ENCODE measurements at regions not wholly inside any gene's neighbourhood (a gene's known extent, or its start where the extent isn't known, plus 50 kb on each side); places are given as distances from the start of the nearest gene placed in this dataset.

GRCh38 chr3:101066711-101067129, 73.5 kb upstream of the ABI3BP start:
- no CpG with 5 or more reads among the region's 1 CpG for WGBS (ENCODE audit: insufficient coverage)
- Histone ChIP-seq H3K4me1 (ENCODE audit: control extremely low read depth in 1 of 4, control insufficient read depth in 4 of 4, insufficient read depth in 4 of 4, low read length in 3 of 4) (peaks cover 0 to 2% (median 0%) of the 10 kb centered on the region in 4 experiments), H3K27me3 (replicated peaks in 2 of 5; ENCODE audit: control insufficient read depth in 4 of 5, insufficient read depth in 5 of 5, low read length in 4 of 5) (no peaks in the 10 kb centered on the region), H3K4me3 (ENCODE audit: control insufficient read depth in 1 of 7, extremely low read depth in 1 of 7, insufficient read depth in 4 of 7, low read depth in 2 of 7, low read length in 6 of 7) (no peak overlapping the region), H3K9me3 (ENCODE audit: control extremely low read depth in 1 of 5, control insufficient read depth in 4 of 5, insufficient read depth in 2 of 5, low read depth in 1 of 5, low read length in 4 of 5) (peaks cover 0 to 1% (median 0%) of the 10 kb centered on the region in 5 experiments), H3K27ac (ENCODE audit: insufficient read depth in 1 of 2, low read depth in 1 of 2, low read length in 2 of 2, poor library complexity in 1 of 2, severe bottlenecking in 2 of 2) (no peak overlapping the region), H3K36me3 (ENCODE audit: control insufficient read depth in 4 of 4, insufficient read depth in 4 of 4, low read length in 3 of 4) (no peaks in the 10 kb centered on the region)
- DNase-seq = no peak
- CTCF ChIA-PET = no interaction called here
- POLR2A ChIA-PET = no interaction called here

GRCh38 chr3:101065962-101066361, 72.7 kb upstream of the ABI3BP start:
- 100% methylated on average over 1 of the region's 3 CpGs for WGBS (ENCODE audit: insufficient coverage)
- DNase-seq = no peak

GRCh38 chr3:101063401-101063800, 70.2 kb upstream of the ABI3BP start:
- ChIA-PET CTCF (no interaction called here), POLR2A (no interaction called here)
- Histone ChIP-seq H3K9me3 (ENCODE audit: control extremely low read depth in 1 of 5, control insufficient read depth in 4 of 5, insufficient read depth in 2 of 5, low read depth in 1 of 5, low read length in 4 of 5) (peaks cover 0 to 17% (median 3%) of the 10 kb centered on the region in 5 experiments), H3K27me3 (replicated peaks in 2 of 5; ENCODE audit: control insufficient read depth in 4 of 5, insufficient read depth in 5 of 5, low read length in 4 of 5) (no peaks in the 10 kb centered on the region), H3K27ac (ENCODE audit: insufficient read depth in 1 of 2, low read depth in 1 of 2, low read length in 2 of 2, poor library complexity in 1 of 2, severe bottlenecking in 2 of 2) (no peak overlapping the region), H3K4me1 (ENCODE audit: control extremely low read depth in 1 of 4, control insufficient read depth in 4 of 4, insufficient read depth in 4 of 4, low read length in 3 of 4) (no peaks in the 10 kb centered on the region), H3K4me3 (ENCODE audit: control insufficient read depth in 1 of 7, extremely low read depth in 1 of 7, insufficient read depth in 4 of 7, low read depth in 2 of 7, low read length in 6 of 7) (no peak overlapping the region), H3K36me3 (ENCODE audit: control insufficient read depth in 4 of 4, insufficient read depth in 4 of 4, low read length in 3 of 4) (no peaks in the 10 kb centered on the region)
- DNase-seq = no peak

More at GRCh38 chr3:101065962-101066361, 72.7 kb upstream of the ABI3BP start:
- ChIA-PET POLR2A (no interaction called here), CTCF (no interaction called here)
- H3K4me3 ChIP-seq (ENCODE audit: control insufficient read depth in 1 of 7, extremely low read depth in 1 of 7, insufficient read depth in 4 of 7, low read depth in 2 of 7, low read length in 6 of 7) = no peak overlapping the region
- peaks cover 0 to 4% (median 0%) of the 10 kb centered on the region in 5 experiments for H3K9me3 ChIP-seq (ENCODE audit: control extremely low read depth in 1 of 5, control insufficient read depth in 4 of 5, insufficient read depth in 2 of 5, low read depth in 1 of 5, low read length in 4 of 5)
- H3K36me3 ChIP-seq (ENCODE audit: control insufficient read depth in 4 of 4, insufficient read depth in 4 of 4, low read length in 3 of 4) = no peaks in the 10 kb centered on the region
- H3K27me3 ChIP-seq (replicated peaks in 2 of 5; ENCODE audit: control insufficient read depth in 4 of 5, insufficient read depth in 5 of 5, low read length in 4 of 5) = no peaks in the 10 kb centered on the region
- peaks cover 0 to 2% (median 0%) of the 10 kb centered on the region in 4 experiments for H3K4me1 ChIP-seq (ENCODE audit: control extremely low read depth in 1 of 4, control insufficient read depth in 4 of 4, insufficient read depth in 4 of 4, low read length in 3 of 4)
- H3K27ac ChIP-seq (ENCODE audit: insufficient read depth in 1 of 2, low read depth in 1 of 2, low read length in 2 of 2, poor library complexity in 1 of 2, severe bottlenecking in 2 of 2) = no peak overlapping the region

- no peak for DNase-seq
Measured at GRCh38 chr3:101061312-101061711, 68.1 kb upstream of the ABI3BP start.

GRCh38 chr3:101050866-101051265, 57.6 kb upstream of the ABI3BP start:
- ChIA-PET POLR2A (no interaction called here), CTCF (no interaction called here)
- no peaks in the 10 kb centered on the region for H3K9me3 ChIP-seq (ENCODE audit: control extremely low read depth in 1 of 5, control insufficient read depth in 4 of 5, insufficient read depth in 2 of 5, low read depth in 1 of 5, low read length in 4 of 5)
- H3K27me3 ChIP-seq (replicated peaks in 2 of 5; ENCODE audit: control insufficient read depth in 4 of 5, insufficient read depth in 5 of 5, low read length in 4 of 5) = no peaks in the 10 kb centered on the region
- no peaks in the 10 kb centered on the region for H3K36me3 ChIP-seq (ENCODE audit: control insufficient read depth in 4 of 4, insufficient read depth in 4 of 4, low read length in 3 of 4)
- WGBS (ENCODE audit: insufficient coverage) = 100% methylated on average over 1 of the region's 4 CpGs
- no peak for DNase-seq
- H3K4me3 ChIP-seq (ENCODE audit: control insufficient read depth in 1 of 7, extremely low read depth in 1 of 7, insufficient read depth in 4 of 7, low read depth in 2 of 7, low read length in 6 of 7) = no peak overlapping the region
- no peaks in the 10 kb centered on the region for H3K4me1 ChIP-seq (ENCODE audit: control extremely low read depth in 1 of 4, control insufficient read depth in 4 of 4, insufficient read depth in 4 of 4, low read length in 3 of 4)
- H3K27ac ChIP-seq (ENCODE audit: insufficient read depth in 1 of 2, low read depth in 1 of 2, low read length in 2 of 2, poor library complexity in 1 of 2, severe bottlenecking in 2 of 2) = no peak overlapping the region

More at GRCh38 chr3:101061312-101061711, 68.1 kb upstream of the ABI3BP start:
- POLR2A ChIA-PET = no interaction called here
- Histone ChIP-seq H3K4me3 (ENCODE audit: control insufficient read depth in 1 of 7, extremely low read depth in 1 of 7, insufficient read depth in 4 of 7, low read depth in 2 of 7, low read length in 6 of 7) (no peak overlapping the region), H3K36me3 (ENCODE audit: control insufficient read depth in 4 of 4, insufficient read depth in 4 of 4, low read length in 3 of 4) (no peaks in the 10 kb centered on the region), H3K27me3 (replicated peaks in 2 of 5; ENCODE audit: control insufficient read depth in 4 of 5, insufficient read depth in 5 of 5, low read length in 4 of 5) (no peaks in the 10 kb centered on the region), H3K27ac (ENCODE audit: insufficient read depth in 1 of 2, low read depth in 1 of 2, low read length in 2 of 2, poor library complexity in 1 of 2, severe bottlenecking in 2 of 2) (no peak overlapping the region), H3K4me1 (ENCODE audit: control extremely low read depth in 1 of 4, control insufficient read depth in 4 of 4, insufficient read depth in 4 of 4, low read length in 3 of 4) (no peaks in the 10 kb centered on the region), H3K9me3 (ENCODE audit: control extremely low read depth in 1 of 5, control insufficient read depth in 4 of 5, insufficient read depth in 2 of 5, low read depth in 1 of 5, low read length in 4 of 5) (peaks cover 0 to 21% (median 4%) of the 10 kb centered on the region in 5 experiments)
- CTCF ChIA-PET = no interaction called here
- WGBS (ENCODE audit: insufficient coverage) = 100% methylated on average over 1 of the region's 1 CpG

- Histone ChIP-seq H3K27ac (ENCODE audit: insufficient read depth in 1 of 2, low read depth in 1 of 2, low read length in 2 of 2, poor library complexity in 1 of 2, severe bottlenecking in 2 of 2) (no peak overlapping the region), H3K4me1 (ENCODE audit: control extremely low read depth in 1 of 4, control insufficient read depth in 4 of 4, insufficient read depth in 4 of 4, low read length in 3 of 4) (no peaks in the 10 kb centered on the region), H3K4me3 (ENCODE audit: control insufficient read depth in 1 of 7, extremely low read depth in 1 of 7, insufficient read depth in 4 of 7, low read depth in 2 of 7, low read length in 6 of 7) (no peak overlapping the region), H3K27me3 (replicated peaks in 2 of 5; ENCODE audit: control insufficient read depth in 4 of 5, insufficient read depth in 5 of 5, low read length in 4 of 5) (no peaks in the 10 kb centered on the region), H3K36me3 (ENCODE audit: control insufficient read depth in 4 of 4, insufficient read depth in 4 of 4, low read length in 3 of 4) (no peaks in the 10 kb centered on the region), H3K9me3 (ENCODE audit: control extremely low read depth in 1 of 5, control insufficient read depth in 4 of 5, insufficient read depth in 2 of 5, low read depth in 1 of 5, low read length in 4 of 5) (no peaks in the 10 kb centered on the region)
- 96% methylated on average over 5 of the region's 5 CpGs for WGBS (ENCODE audit: insufficient coverage)
- CTCF ChIA-PET = interaction anchor here (0.7 kb wide), 1 partner anchor 352 kb away, joined by 3 read pairs; no protein-coding TSS in a partner anchor
- POLR2A ChIA-PET = no interaction called here
- no peak for DNase-seq
Measured at GRCh38 chr3:101050046-101050445, 56.8 kb upstream of the ABI3BP start.

- CTCF ChIA-PET = interaction anchor here (0.7 kb wide), 1 partner anchor 352 kb away, joined by 3 read pairs; no protein-coding TSS in a partner anchor
- Histone ChIP-seq H3K27ac (ENCODE audit: insufficient read depth in 1 of 2, low read depth in 1 of 2, low read length in 2 of 2, poor library complexity in 1 of 2, severe bottlenecking in 2 of 2) (no peak overlapping the region), H3K36me3 (ENCODE audit: control insufficient read depth in 4 of 4, insufficient read depth in 4 of 4, low read length in 3 of 4) (no peaks in the 10 kb centered on the region), H3K4me3 (ENCODE audit: control insufficient read depth in 1 of 7, extremely low read depth in 1 of 7, insufficient read depth in 4 of 7, low read depth in 2 of 7, low read length in 6 of 7) (no peak overlapping the region), H3K27me3 (replicated peaks in 2 of 5; ENCODE audit: control insufficient read depth in 4 of 5, insufficient read depth in 5 of 5, low read length in 4 of 5) (no peaks in the 10 kb centered on the region), H3K4me1 (ENCODE audit: control extremely low read depth in 1 of 4, control insufficient read depth in 4 of 4, insufficient read depth in 4 of 4, low read length in 3 of 4) (no peaks in the 10 kb centered on the region), H3K9me3 (ENCODE audit: control extremely low read depth in 1 of 5, control insufficient read depth in 4 of 5, insufficient read depth in 2 of 5, low read depth in 1 of 5, low read length in 4 of 5) (no peaks in the 10 kb centered on the region)
- no peak for DNase-seq
- POLR2A ChIA-PET = no interaction called here
Measured at GRCh38 chr3:101049532-101049931, 56.3 kb upstream of the ABI3BP start.
